Cerebellar nuclear complex (tissue), 1 donor: ENCODE measurements at regions not wholly inside any gene's neighbourhood (a gene's known extent, or its start where the extent isn't known, plus 50 kb on each side); places are given as distances from the start of the nearest gene placed in this dataset.

Experiments
- DNase-seq, 2 experiments: peaks; one replicate each; lab custom pipeline; 2025; lab: John Stamatoyannopoulos, UW

DNA sequence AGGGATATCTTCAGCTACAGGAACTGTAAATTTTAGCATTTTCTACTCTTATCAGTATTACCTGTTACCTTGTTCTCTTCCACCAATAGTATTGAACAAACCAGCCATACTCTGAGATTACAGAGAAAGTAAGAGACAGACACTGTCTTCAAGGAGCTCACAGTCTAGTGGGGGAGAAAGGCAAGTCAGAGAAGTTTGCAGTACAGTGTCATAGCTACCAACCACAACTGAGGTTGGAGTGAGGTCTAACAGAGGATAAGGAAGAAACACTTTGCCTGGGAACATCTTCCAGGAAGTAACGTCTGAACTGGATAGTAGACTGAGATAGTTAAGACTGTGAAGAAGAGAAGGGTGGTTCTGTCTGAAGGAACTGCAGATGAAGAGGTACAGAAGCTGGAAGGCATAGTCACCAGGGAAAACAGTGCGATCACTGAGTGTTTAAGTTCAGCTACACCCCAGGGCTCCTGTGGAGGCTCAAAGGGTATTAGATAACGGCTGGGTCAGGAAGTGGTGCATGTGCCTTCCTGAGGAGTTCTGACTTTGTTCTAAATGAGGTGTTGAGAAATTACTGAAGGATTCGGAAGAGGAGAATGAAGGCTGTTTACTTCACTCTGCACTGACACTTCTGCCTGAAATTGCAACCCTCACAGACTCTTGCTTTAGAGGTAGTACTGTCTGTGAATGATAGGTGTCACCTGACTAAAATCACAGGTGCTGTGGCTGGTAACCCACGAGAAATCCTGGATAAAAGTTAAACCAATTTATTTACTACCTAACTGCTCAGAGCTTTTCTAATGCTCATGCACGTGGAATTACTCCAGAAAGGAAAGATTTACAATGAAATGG lies 841.6 kb downstream of the MAT2B start:
- DNase-seq = no peak

DNA sequence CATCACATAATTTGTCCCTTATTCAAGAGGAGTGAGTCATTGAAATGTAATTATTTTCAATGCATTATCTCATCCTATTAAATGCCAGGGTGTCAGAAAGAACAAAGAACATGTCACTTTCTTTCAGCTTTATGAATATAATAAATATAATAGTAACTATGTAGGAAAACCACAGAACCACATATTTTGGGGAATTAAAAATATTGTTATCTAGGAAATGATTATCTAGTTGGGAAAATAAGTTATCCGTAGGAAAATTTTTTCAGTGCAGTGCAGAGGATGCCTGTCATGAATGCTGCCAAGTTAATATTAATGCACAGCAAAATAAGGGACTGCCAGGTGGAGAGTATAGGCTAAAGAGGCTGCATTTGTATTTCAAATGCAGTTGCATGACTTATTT lies 844.8 kb downstream of the MAT2B start:
- DNase-seq = no peak

DNA sequence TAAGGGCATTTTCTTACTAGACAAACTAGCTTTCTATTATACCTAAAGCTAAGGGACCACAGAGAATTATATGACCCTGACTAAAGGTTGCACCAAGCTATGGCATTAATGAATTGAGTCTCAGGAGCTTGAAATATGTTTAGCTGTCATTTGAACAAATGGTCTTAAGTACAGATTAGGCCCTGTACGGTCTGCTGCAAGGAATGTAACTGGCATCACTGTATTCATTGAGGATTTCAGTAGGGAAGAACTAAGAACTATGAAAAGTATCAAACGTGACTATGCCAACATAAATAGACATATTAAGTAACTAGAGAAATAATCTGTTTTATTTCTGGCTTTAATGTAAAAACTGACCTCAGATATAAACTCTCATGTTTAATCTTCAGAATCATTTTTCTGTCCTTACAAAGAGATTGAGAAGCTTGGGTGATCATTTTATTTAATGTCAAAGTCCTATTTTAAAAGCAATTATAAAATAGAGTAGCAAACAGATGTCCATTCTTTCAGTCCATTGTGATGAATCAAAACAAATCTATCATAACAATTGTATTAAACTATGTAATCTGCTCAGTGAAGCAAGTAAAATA lies 845.9 kb downstream of the MAT2B start:
- no peak for DNase-seq

- DNase-seq = no peak
Measured at GRCh38 chr5:164352695-164353094, 847.3 kb downstream of the MAT2B start.

DNA sequence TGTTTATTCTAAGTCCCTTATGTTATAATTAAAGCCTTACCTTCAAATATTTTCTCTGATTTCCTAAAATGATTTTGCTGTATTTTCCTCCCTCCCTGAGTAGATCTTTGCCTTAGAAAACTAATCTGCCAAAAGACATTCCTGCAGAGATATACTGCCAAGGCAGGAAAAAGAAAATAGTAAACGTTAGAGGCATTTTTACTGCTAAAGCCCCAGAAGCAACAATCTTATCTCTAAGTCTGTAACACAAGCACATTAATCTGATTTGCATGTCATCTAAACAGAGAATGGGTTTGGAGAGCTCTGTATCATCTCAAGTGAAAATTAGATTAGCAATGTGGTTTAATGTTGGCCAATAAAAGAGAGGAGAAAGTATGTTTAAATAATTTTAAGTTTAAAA lies 847.7 kb downstream of the MAT2B start:
- no peak for DNase-seq

GRCh38 chr5:164354139-164354751 lies 848.8 kb downstream of the MAT2B start:
- no peak for DNase-seq

GRCh38 chr5:164355267-164355830 lies 849.9 kb downstream of the MAT2B start:
- DNase-seq = no peak

- no peak for DNase-seq
Measured at GRCh38 chr5:164356790-164357189, 851.4 kb downstream of the MAT2B start.

DNA sequence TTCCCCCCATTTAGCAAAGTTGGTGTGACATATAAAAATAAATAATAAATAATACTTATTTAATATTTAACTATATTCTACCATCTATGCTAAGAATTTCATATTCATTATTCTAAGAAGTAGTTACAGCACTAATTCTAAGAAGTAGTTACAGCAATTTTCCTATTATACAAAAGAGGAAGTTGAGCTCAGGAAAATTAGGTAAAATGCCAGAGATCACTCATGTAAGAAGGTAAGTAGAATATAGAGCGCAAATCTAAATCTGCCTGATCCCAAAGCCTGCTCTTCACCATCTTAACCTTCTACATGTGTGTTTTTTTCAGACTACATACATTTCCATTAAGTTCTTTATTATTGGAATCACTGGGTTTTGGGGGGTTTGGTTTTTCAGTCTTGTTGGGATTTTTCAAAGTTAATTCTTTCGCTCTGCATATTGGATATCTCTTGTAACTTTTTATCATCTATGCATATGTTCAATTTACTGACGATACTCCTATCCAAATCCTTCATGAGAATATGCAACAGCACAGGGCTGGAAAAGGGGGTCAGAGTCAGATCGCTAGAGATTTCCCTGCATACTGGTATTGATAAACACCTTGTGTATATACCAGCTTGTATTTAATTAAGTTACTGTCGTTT lies 852.1 kb downstream of the MAT2B start:
- DNase-seq = no peak

- DNase-seq = no peak
Measured at GRCh38 chr5:164358531-164359259, 853.3 kb downstream of the MAT2B start.

DNA sequence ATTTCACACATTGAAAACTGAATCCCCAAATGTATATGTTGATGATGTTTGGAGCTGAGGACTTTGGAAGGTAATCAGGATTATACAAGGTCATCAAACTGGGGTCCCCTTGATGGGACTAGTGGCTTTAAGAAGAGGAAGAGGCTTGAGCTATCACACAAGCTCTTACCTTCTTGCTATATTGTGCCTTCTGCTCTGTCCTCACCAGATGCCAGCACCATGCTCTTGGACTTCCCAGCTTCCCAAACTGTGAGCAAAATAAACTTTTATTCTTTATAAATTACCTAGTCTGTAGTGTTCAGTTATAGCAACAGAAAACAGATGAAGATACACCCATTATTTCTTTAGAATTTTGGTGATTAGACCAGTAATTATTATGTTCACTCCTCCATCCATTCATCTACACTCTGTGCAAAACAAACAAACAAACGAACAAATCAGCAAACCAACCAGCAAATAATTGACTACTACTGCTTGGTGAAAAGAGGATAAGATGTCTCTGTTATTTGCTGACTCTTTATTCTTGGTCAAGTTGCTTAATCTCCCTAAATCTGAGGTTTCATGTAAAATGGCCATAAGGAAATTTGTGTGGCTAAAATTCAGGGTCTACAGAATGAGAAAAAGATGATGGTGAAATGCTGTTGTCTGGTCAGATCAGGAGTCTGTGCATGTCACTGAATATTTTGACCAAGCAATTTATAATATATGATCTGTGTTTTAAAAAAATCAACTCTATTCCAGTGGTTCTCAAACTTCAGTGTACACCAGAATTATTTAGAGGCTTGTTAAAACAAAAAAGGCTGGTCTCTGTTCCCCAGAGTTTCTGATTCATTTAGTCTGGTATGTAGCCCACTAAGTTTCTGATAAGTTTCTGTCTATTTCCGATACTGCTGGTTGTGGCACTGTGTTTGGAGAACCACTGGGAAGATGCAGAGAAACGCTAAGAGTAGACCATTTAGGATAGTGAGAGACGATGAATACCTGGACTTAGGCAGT lies 854.1 kb downstream of the MAT2B start:
- DNase-seq = no peak

DNA sequence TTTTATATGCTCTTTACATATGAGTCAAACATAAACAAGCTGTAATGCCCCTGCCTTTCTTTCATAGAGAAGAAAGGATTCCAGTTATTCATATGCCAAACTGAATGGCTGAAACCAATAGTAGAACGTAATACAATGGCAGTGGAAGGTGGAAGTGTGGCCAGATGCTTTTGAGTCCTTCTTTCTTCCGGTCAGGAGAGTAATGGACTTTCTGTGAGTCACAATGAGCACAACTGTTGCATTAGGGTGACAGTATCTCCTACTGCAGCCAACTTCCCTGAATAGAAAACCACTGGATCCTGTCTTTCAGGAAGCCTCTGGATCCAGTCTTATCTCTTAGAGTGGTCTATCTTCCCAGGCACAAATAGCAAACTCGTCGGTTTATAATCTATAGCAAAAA lies 855.2 kb downstream of the MAT2B start:
- DNase-seq = no peak

DNA sequence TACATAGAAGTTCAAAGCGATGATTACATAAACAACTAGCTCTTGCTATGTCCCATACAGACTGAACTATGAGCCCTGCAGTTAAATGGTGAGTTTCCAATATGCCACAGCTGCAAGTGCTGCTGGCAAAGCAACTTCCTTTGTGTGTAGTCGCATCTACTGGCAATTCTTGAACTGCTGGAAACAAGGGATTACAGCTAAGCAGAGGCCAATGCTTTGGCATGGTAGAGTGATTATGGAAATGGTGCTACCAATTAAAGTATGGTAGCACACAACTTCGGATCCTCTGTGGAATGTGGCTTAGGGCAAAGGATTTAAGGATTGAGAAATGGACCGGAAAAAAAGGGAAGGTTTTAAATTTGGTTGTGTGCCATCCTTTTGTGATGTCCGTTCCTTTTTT lies 856.6 kb downstream of the MAT2B start:
- no peak for DNase-seq

DNA sequence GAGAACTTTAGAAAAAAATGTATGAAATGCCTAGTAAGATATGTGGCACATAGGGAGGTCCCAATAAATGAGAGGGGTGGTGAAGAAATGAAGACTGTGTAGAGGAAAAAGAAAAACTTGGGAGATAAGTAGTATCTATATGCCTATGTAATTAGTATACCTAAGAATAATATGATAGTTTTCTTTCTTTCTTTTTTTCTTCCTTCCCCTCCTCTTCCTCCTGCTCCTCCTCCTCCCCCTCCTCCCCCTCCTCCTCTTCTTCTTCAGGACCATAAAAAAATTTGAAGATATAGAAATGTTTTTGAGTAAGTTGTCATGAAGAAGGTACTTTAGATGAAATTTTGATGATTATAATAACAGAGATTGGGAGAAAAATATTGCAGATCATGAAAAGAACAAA lies 857.4 kb downstream of the MAT2B start:
- no peak for DNase-seq

DNA sequence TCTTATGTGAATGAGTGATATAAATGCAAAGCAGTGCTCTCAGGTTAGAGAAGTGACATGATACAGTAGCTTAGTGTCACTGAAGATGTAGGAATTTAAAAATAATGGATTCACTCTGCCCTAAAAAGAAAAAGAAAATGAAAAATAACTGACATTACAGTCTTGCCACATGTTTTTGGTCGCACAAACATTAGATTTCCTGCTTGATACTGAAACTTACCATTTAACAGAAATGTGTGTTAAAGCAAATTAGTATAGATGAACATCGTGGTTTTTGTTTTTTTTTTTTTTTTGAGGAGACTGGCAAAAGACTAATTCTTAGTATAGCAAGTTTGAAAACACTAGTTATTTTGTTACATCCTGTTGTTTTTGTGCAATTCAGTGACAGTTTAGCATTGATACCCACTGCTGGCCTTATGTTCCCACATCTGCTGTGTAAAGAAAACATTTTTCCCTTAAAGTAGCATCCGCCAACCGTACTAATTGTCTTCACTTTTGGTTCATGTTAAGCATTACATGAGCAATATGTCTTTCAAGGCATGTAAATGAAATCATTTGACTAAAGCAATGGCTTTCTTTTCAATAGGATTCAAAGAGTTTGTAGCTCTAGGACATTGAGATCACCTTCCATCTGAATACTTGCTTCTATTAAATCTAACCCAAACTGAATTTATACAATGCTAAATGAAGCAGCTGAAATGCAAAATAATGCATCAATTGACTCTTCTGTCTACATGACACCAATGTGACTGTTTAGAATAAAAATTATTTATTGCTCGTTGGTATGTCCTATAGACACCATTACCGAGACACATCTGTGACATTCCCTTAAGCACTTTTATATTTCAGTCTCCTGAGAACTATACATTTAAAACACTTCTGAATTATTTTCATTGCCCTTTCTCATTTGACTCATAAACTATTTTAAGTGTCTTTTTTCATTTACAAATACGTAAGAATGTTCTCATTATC lies 859.1 kb downstream of the MAT2B start:
- DNase-seq = no peak

DNA sequence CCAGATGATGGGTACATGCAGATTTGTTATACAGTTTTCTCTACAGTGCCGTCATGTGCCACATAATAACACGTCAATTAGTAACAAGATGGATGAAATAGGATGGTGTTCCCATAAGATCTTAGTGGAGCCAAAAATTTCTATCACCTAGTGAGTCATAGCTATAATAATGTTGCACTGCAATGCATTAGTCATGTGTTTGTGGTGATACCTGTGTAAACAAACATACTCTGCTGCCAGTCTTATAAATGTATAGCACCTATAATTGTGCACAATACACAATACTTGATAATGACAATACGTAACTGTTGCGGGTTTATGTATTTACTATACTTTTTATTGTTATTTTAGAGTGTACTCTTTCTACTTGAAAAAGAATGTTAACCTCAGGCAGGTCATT lies 865.4 kb downstream of the MAT2B start:
- no peak for DNase-seq

GRCh38 chr5:164372892-164373291 lies 867.5 kb downstream of the MAT2B start:
- no peak for DNase-seq

- DNase-seq = no peak
Measured at GRCh38 chr5:164373876-164374275, 868.5 kb downstream of the MAT2B start.

GRCh38 chr5:164375051-164375450 lies 869.6 kb downstream of the MAT2B start:
- DNase-seq = no peak
